Activated T-cell treated with anti-CD3 and anti-CD28 coated beads, Interleukin-2, amount 50 U/mL, for 48 hours (primary cell): ENCODE measurements at regions not wholly inside any gene's neighbourhood (a gene's known extent, or its start where the extent isn't known, plus 50 kb on each side); places are given as distances from the start of the nearest gene placed in this dataset.
"Not testable (repeated sequence)": the region's sequence is repeated elsewhere in the genome, so short reads cannot be mapped to it uniquely, and the experiment has no call there.

Experiments used
- DNase-seq, 2 experiments: peaks; one replicate each; pipeline ENCODE4 v3.0.0-alpha.2; 2020

DNA sequence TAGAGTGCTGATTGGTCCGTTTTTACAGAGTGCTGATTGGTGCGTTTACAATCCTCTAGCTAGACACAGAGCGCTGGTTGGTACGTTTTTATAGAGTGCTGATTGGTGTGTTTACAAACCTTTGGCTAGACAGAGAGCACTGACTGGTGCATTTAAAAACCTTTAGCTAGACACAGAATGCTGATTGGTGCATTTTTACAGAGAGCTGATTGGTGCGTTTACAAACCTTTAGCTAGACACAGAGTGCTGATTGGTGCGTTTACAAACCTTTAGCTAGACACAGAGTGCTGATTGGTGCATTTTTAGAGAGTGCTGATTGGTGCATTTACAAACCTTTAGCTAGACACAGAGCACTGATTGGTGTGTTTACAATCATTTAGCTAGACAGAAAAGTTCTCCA, 1430.9 kb upstream of the B3GALT2 start:
- DNase-seq: not testable (repeated sequence)

DNA sequence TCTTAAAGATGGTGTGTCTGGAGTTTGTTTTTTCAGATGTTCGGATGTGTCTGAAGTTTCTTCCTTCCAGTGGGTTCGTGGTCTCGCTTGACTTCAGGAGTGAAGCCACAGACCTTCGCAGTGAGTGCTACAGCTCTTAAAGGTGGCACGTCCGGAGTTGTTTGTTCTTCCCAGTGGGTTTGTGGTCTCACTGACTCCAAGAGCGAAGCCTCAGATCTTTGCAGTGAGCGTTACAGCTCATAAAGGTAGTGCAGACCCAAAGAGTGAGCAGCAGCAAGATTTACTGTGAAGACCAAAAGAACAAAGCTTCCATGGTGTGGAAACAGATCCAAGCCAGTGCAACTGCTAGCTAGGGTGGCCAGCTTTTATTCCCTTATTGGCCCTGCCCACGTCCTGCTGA, 1430.4 kb upstream of the B3GALT2 start:
- no peak for DNase-seq

DNA sequence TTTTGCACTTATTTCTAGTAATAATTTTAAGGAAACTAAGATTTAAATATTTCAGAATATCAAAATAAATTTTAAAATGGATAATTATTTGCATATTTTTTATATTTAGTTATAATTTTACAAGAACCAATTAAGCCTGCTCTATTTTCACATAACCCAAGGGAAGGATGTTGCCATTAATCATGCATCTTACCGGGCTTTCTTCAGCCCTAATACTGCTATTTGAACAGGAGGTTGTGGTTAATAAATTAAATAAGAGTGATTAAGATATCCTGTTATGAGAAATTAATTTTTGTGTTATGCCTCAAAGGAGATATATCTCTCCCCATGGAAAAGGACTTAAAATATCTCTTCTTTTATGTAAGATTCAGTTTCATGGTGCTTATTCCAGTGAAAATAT, 1415.8 kb upstream of the B3GALT2 start:
- no peak for DNase-seq

DNA sequence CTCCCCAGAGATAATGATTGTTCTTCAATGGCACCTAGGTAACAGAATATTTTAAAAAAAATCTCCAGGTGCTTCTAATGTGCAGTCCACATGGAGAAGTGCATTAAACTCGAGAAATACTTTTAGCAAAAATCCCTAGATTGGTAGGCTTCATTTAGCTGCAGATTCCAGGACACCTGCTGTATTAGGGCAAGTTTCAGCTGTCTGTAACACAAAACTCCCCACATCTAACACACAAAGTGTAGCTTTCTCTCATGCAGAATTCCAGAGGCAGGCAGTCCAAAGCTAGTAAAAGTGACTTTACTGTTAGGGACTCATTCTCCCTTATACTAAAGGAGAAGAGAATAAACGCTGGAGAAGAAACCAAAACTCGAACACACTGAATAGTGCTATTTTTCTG, 1414.3 kb upstream of the B3GALT2 start:
- DNase-seq: no peak

DNA sequence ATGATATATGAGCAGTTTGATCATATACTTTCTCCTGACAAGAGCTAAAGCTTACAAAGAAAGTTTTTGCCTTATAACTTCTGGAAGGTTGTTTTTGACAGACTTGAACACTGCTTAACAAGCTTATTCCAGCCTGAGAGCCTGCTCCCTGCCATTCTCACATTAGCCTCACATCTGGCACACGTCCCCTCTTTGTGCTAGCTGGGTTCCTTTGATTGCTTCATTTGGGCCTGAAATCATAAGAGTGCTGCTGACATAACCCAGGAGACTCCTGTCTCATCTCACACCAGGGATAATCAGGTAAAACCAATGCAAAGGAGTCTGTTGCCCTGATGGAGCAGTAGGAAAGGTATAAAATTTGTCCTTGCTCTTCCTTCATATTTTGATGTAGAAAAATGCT, 1411.7 kb upstream of the B3GALT2 start:
- no peak for DNase-seq

DNA sequence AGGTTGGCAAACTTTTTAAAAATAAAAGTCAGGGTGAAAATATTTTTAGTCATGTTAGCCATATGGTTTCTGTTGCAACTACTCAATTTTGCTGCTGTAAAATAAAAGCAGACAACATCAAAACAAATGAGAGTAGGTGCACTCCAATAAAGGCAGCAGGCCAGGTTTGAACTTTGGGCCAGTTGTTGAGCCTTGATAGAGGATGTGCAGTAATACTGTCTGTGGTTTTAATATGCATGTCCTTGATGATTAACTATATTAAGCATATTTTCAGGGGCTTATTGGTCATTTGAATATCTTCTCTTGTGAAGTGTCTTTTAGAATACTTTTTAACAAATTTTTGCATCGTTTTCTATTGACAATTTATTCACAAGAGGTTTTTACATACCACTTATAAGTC, 1399.9 kb upstream of the B3GALT2 start:
- no peak for DNase-seq

DNA sequence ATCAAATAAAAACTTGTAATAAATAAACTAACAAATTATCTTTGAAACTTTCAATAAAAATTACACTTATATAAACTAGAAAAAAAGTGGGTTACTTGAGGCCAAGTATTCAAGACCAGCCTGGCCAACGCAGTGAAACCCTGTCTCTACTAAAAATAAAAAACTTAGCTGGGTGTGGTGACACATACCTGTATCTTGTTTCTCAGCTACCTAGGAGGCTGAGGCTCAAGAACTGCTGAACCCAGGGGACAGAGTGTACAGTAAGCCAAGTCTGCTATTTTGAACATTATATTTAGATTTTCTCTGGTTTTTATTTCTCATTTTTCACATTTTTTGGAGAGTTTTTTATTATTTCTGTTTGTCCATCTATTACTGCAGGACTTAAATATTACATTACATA, 1397.6 kb upstream of the B3GALT2 start:
- no peak for DNase-seq

- no peak for DNase-seq
Measured at GRCh38 chr1:194570476-194570875, 1384.1 kb upstream of the B3GALT2 start.

DNA sequence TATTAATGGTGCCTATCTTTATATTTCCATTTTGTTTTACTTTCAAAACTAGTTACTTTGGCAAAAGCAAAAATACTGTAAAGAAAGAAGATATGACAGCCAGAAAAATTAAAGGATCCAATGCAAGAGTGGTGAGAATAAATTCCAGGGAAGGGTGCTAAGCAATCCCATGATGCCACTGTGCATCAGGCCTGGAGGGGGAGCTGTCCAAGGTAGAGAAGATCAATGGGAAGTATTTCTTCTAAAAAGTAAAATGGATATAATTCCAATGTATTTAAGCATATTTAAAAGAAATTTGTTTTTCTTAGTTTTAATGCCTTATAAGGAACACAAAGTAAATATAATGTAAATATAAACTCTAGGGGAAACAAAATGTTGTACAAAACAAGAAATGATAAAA, 1382.2 kb upstream of the B3GALT2 start:
- DNase-seq: no peak

GRCh38 chr1:194548071-194548470, 1361.7 kb upstream of the B3GALT2 start:
- no peak for DNase-seq

DNA sequence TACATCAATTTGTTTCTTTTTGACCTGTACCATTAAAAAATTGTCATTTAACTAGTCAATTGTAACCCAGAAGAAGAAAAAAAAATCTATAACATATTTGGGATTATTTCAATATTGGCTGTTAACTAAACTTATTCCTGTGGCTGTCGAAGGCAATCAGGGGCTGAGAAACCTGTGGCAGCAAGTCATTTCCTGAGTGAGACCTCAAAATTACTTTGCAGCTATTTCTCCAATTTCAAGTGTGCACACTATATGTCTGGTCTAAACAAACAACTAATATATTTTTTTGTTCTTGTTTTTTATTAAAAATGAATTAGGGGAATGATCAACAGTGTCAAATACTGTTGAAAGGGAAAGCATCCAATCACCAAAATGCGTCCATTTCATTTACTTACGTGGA, 1357.6 kb upstream of the B3GALT2 start:
- no peak for DNase-seq

DNA sequence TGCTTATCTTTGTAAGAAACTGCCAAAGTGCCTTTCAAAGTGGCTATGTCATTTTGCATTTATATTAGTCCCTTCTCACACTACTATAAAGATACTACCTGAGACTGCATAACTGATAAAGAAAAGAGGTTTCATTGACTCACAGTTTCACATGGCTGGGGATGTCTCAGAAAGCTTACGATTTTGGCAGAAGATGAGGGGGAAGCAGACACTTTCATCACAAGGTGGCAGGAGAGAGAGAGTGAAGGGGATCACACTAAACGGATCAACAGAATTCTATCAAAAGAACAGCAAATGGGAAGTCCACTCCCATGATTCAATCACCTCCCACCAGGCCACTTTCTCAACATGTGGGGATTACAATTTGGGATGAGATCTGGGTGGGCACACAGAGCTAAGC, 1352.0 kb upstream of the B3GALT2 start:
- no peak for DNase-seq

DNA sequence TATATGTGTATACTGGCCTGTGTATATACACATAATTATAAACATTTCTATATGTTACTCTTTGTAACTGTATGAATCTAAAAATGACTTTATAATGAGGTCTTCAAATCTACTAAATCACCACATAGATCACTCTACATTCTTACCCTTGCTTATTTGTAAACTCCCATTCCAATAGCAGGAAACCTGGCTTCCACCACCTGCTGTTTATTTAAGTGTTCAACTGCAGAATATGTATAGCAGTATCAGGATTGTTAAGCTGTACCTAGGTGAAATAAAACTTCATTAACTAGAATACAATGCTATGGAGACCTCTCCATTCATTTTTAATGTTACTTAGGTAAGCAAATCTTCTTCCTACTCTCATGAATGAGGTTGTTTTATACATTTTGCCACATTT, 1351.1 kb upstream of the B3GALT2 start:
- DNase-seq: no peak

DNA sequence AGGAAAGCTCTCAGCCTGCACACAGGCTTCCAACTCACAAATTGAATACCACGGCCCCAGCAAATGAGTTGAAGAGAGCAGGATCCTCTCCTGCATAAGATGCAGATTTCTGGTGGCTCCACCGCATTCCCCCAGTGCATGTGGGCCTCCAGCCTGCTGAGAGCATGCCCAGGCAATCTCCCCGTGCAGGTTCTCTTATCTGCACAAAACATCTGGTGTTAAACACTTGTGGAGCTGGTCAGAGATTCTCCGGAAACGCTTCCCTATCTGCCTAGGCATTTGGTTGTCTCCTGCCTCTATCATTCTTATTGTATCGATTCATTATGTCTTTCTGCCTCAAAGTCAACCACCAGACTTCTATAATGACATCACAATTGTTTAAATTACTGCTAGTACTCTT, 1349.0 kb upstream of the B3GALT2 start:
- DNase-seq: no peak

DNA sequence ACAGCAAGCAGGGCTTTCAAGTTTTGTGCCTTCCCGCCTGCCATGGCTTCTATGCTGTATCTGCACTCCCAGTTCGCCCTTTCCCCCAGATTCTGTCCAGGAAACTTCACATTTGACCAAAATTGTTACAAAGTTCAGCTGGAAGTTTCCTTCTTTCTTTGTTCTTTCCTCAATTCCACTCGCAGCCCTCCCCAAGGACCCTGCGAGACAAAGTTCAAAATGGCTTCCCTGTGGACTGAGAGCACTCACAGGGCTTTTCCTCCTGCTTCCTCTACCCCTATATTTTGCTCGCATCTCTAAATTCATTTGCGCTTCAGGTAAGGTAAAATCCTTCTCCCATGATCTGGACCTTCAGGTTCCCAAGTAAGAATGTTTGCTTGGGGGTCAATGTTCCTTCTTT, 1348.4 kb upstream of the B3GALT2 start:
- no peak for DNase-seq

DNA sequence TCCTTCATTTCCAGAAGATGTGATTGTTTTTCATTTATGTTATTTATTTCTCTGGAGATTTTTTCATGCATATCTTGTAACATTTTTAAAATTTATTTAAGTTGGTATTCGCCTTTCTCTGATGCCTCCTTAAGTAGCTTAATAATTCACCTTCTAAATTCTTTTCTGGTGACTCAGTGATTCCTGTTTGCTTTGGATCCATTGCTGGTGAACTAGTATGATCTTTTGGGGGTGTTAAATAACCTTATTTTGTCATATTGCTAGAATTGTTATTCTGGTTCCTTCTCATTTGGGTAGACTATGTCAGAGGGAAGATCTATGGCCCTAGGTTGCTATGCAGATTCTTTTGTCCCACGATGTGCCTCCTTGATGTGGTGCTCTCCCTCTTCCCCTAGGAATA, 1347.2 kb upstream of the B3GALT2 start:
- DNase-seq: no peak

- no peak for DNase-seq
Measured at GRCh38 chr1:194517567-194517966, 1331.2 kb upstream of the B3GALT2 start.

DNA sequence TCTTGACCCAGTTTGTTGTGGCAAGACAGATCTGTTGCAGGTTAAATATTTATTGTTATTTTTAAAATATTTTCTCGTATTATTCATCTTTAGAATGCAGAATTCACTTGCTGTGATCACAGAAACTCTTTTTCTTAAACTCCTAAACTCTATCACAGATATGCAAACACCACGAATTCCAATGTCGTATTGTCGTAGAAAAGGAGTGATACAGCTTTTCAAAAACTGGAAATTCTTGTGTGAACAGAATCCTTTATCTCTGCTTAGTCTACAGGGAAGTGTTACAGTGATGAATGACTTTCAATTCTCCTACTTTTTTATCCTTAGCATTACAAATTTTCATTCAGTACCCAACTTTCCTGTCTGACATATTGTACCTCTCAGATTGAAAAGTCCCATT, 1329.5 kb upstream of the B3GALT2 start:
- no peak for DNase-seq

- no peak for DNase-seq
Measured at GRCh38 chr1:194512957-194513356, 1326.5 kb upstream of the B3GALT2 start.

- DNase-seq: no peak
Measured at GRCh38 chr1:194512345-194512744, 1325.9 kb upstream of the B3GALT2 start.

DNA sequence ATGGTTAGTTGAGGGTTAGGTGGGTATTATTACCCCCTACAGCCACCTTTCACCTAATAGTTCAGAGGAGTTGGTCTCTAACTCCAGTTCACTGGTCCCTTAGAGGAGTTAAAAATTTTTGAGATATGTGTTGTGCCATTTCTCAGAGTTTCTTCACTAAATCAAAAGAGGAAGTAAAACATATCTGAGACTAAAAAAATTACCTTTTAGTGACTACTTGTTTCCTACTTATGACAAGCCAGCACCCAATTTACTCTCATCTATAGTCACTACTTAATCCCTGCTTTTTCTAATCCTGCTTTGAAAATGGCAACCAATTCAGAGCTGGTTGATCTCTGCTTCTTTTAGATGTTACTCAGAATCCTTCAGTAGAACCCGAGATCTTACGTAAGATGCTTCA, 1316.8 kb upstream of the B3GALT2 start:
- no peak for DNase-seq

DNA sequence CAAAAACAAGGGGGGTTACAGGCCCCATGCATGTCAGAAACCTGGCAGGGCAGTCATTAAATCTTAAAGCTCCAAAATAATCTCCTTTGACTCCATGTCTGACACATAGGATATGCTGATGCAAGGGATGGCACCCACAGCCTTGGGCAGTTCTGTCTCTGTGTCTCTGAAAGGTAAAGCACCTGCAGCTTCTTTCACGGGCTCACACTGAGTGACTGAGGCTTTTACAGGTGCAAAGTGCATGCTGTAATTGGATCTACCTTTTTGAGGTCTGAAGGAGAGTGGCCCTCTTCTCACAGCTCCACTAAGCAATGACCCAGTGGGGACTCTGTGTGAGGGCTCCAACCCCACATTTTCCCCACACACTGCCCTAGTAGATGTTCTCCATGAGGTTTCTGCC, 1309.0 kb upstream of the B3GALT2 start:
- no peak for DNase-seq

DNA sequence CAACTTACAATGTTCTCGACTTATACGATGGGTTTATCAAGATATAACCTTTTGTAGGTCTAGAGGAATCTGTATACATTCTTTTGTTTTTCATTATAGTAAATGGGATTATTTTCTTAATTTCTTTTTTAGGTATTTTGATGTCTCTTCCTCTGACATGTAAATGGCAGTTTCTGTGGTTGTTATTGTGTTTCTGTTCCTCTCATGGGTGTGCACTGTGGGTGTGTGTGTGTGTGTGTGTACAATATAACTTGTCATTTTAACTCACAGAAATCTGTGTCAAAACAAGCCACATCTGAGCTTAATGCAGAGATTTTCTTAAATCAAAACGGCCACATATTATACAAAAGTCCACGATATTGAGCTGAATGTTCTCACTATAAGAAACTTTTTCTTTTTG, 1300.8 kb upstream of the B3GALT2 start:
- DNase-seq: no peak

- no peak for DNase-seq
Measured at GRCh38 chr1:194485432-194485831, 1299.0 kb upstream of the B3GALT2 start.

DNA sequence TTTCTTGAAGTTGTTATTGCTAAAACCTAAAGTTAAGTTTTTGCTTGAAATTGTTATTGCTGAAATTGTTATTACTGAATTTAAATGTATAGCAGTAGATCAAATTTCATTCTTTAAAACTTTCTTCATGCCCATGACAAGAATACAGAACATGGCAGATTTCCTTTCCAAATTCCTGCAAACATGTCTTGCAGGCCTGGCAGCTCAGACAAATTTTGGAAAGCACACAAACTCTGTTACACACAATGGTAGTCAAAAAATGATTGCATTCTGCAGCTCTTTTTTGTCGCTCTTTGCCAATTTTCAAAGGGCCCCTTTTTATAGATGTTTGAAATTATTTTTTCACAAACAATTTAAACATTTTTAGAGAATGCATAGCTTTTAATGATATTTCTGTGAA, 1292.3 kb upstream of the B3GALT2 start:
- no peak for DNase-seq

GRCh38 chr1:194477908-194478307, 1291.5 kb upstream of the B3GALT2 start:
- DNase-seq: no peak
